Spleen (tissue), 7 donors: ENCODE measurements at regions not wholly inside any gene's neighbourhood (a gene's known extent, or its start where the extent isn't known, plus 50 kb on each side); places are given as distances from the start of the nearest gene placed in this dataset.

Experiments used
- CTCF ChIP-seq, 11 experiments: fragments of 200-600 bp in 7 of 11; fragments of 450-650 bp in 4 of 11; sonication (generic) in 4 of 11; IDR thresholded peaks in 8 of 11; conservative IDR thresholded peaks in 3 of 11; 1 replicate in 7 of 11; 2 replicates in 4 of 11; pipeline versions ENCODE4 v1.4.0 to v1.8.0; 2016 to 2021; ENCODE audit warnings: antibody characterized with exemption in 11 of 11, inconsistent platforms in 4 of 11, mild to moderate bottlenecking in 1 of 11
- POLR2A ChIP-seq, 3 donors: fragments of 450-650 bp; IDR thresholded peaks; one replicate each; pipeline ENCODE4 v1.5.1; 2017; ENCODE audit warnings: antibody characterized with exemption in 3 of 3, mild to moderate bottlenecking in 1 of 3
- POLR2AphosphoS5 ChIP-seq, 3 donors: sonication (generic); formaldehyde crosslinking; IDR thresholded peaks; one replicate each; pipeline ENCODE4 v1.5.1; 2017; ENCODE audit warnings: antibody characterized with exemption in 3 of 3
- donor health status: DM: no; HTN: no; CAD: no; lungs with moderate emphysema.
- donor health status: DM: no; HTN: no; CAD: no.
- donor health status: DM: no; HTN: no; CAD: no.

- TF ChIP-seq CTCF (IDR thresholded peaks at IDR 0.05 in 8 of 11, conservative IDR thresholded peaks at IDR 0.05 in 3 of 11) (no peak), POLR2AphosphoS5 (IDR thresholded peaks at IDR 0.05) (no peak), POLR2A (IDR thresholded peaks at IDR 0.05) (no peak)
Observed at GRCh38 chr18:28946471-28946870, 769.5 kb upstream of the CDH2 start.
